ENCODE measurements at regions not wholly inside any gene's neighbourhood (a gene's known extent, or its start where the extent isn't known, plus 50 kb on each side); places are given as distances from the start of the nearest gene placed in this dataset.

DNA sequence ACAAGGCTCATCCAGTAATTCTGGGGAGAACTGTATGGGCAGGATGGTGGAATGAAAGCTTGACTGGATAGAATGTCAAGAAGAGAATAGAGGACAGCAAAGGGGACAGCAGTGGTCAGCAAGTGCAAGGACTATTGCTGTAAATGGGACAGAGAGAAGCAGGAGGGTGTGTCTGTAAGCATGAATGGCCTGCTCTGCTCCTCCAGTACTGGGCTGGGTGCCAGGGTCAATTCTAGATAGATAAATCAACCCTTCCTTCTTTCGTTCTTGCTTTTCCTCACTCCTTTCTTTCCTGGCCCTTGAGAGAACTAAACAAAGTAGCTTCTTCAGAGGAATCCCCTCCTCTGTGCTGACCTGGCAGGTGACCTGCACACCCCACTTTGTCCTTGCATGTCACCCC, 1019.2 kb downstream of the BCL11B start:
- TF ChIP-seq POLR2A (IDR thresholded peaks at IDR 0.05; ENCODE audit: low read depth), result no peak
- TF ChIP-seq CTCF (IDR thresholded peaks at IDR 0.05), result no peak
